Bronchial epithelial cell (primary cell): ENCODE measurements at regions not wholly inside any gene's neighbourhood (a gene's known extent, or its start where the extent isn't known, plus 50 kb on each side); places are given as distances from the start of the nearest gene placed in this dataset.
"Not testable (repeated sequence)": the region's sequence is repeated elsewhere in the genome, so short reads cannot be mapped to it uniquely, and the experiment has no call there.

ENCODE experiments used
- DNase-seq: peaks from one replicate; pipeline ENCODE4 v3.0.0-alpha.2; 2010; ENCODE audit warnings: low read depth
- FAIRE-seq: peaks from 2 replicates; lab custom pipeline; 2011; peaks lifted over from hg19 to GRCh38; lab: Jason Lieb, UNC
- H3K27me3 ChIP-seq: 2 replicates; pipeline ENCODE4 v1.5.1; 2011; ENCODE audit warnings: low read length; ENCODE audit not compliant: control insufficient read depth, insufficient read depth
- H3K36me3 ChIP-seq: 2 replicates; pipeline ENCODE4 v1.5.1; 2011; ENCODE audit warnings: low read length; ENCODE audit not compliant: control insufficient read depth, insufficient read depth
- H3K4me3 ChIP-seq: 2 replicates; pipeline ENCODE4 v1.5.1; 2011; ENCODE audit warnings: mild to moderate bottlenecking, low read depth, low read length, control low read depth
- CTCF ChIP-seq: IDR thresholded peaks from 2 replicates; pipeline ENCODE4 v1.5.1; 2011; ENCODE audit warnings: mild to moderate bottlenecking, moderate library complexity, low read length, control low read depth, inconsistent platforms; ENCODE audit not compliant: insufficient read depth, severe bottlenecking

GRCh38 chr7:119065966-119066365, 841.5 kb downstream of the ANKRD7 start:
- no peaks in the 10 kb centered on the region for H3K36me3 ChIP-seq
- TF ChIP-seq CTCF: no peak
- no peak for FAIRE-seq
- H3K27me3 ChIP-seq: no peaks in the 10 kb centered on the region
- no peak overlapping the region for H3K4me3 ChIP-seq
- no peak for DNase-seq

- no peak for FAIRE-seq
- no peak overlapping the region for H3K4me3 ChIP-seq
- no peak for TF ChIP-seq CTCF
- H3K27me3 ChIP-seq: no peaks in the 10 kb centered on the region
- DNase-seq: no peak
- no peaks in the 10 kb centered on the region for H3K36me3 ChIP-seq
Observed at GRCh38 chr7:119086026-119086425, 861.5 kb downstream of the ANKRD7 start.

- H3K36me3 ChIP-seq: no peaks in the 10 kb centered on the region
- no peak for TF ChIP-seq CTCF
- H3K4me3 ChIP-seq: no peak overlapping the region
- FAIRE-seq: no peak
- H3K27me3 ChIP-seq: no peaks in the 10 kb centered on the region
- peak; percentile 57 for DNase-seq
Observed at GRCh38 chr7:119090851-119091250, 866.3 kb downstream of the ANKRD7 start.

- Histone ChIP-seq H3K36me3 (no peaks in the 10 kb centered on the region), H3K27me3 (no peaks in the 10 kb centered on the region), H3K4me3 (no peak overlapping the region)
- FAIRE-seq (no peak), DNase-seq (no peak)
- no peak for TF ChIP-seq CTCF
Observed at GRCh38 chr7:119096683-119097082, 872.2 kb downstream of the ANKRD7 start.

GRCh38 chr7:119100611-119101258, 876.2 kb downstream of the ANKRD7 start:
- DNase-seq: peak; percentile 59

GRCh38 chr7:119102291-119102690, 877.8 kb downstream of the ANKRD7 start:
- TF ChIP-seq CTCF: no peak
- DNase-seq (no peak), FAIRE-seq (no peak)
- no peak overlapping the region for H3K4me3 ChIP-seq
- H3K36me3 ChIP-seq: no peaks in the 10 kb centered on the region
- H3K27me3 ChIP-seq: no peaks in the 10 kb centered on the region

More at GRCh38 chr7:119100611-119101258, 876.2 kb downstream of the ANKRD7 start:
- not testable (repeated sequence) for H3K4me3 ChIP-seq, H3K36me3 ChIP-seq, FAIRE-seq, H3K27me3 ChIP-seq
